ENCODE measurements at regions not wholly inside any gene's neighbourhood (a gene's known extent, or its start where the extent isn't known, plus 50 kb on each side); places are given as distances from the start of the nearest gene placed in this dataset.

- TF ChIP-seq POLR2AphosphoS5 (IDR thresholded peaks at IDR 0.05) = no peak
- no peak for TF ChIP-seq CTCF (IDR thresholded peaks at IDR 0.05)
- no peak for TF ChIP-seq POLR2A (IDR thresholded peaks at IDR 0.05)
Observed at GRCh38 chr12:5099591-5099990, 55.9 kb downstream of the KCNA5 start.

Measured in sigmoid colon (tissue), 4 donors.